Activated T-helper 2 cell treated with anti-CD3 and anti-CD28 coated beads, Interferon-gamma antibody, Interleukin-2, Interleukin-4, amounts not matched to agents 10 μg/mL and 5 μg/mL and 100 μg/mL, durations not matched to agents 14 hours and 24 hours and 36 hours (primary cell): ENCODE measurements at regions not wholly inside any gene's neighbourhood (a gene's known extent, or its start where the extent isn't known, plus 50 kb on each side); places are given as distances from the start of the nearest gene placed in this dataset.

Experiments used
- DNase-seq: peaks from one replicate; pipeline ENCODE4 v3.0.0; 2021; ENCODE audit warnings: low spot score
- H3K27ac Mint-ChIP-seq: one replicate; pipeline ENCODE4 v1.8.0; 2021; ENCODE audit warnings: mixed read lengths
- H3K27me3 Mint-ChIP-seq: one replicate; pipeline ENCODE4 v1.8.0; 2021; ENCODE audit warnings: low read depth, mixed read lengths
- H3K36me3 Mint-ChIP-seq: one replicate; pipeline ENCODE4 v1.8.0; 2021; ENCODE audit warnings: low read depth, mixed read lengths
- H3K4me1 Mint-ChIP-seq: one replicate; pipeline ENCODE4 v1.8.0; 2021; ENCODE audit warnings: low read depth, mixed read lengths
- H3K4me3 Mint-ChIP-seq: one replicate; pipeline ENCODE4 v1.8.0; 2021; ENCODE audit warnings: low read depth, mild to moderate bottlenecking, moderate library complexity, mixed read lengths
- H3K9me3 Mint-ChIP-seq: one replicate; pipeline ENCODE4 v1.8.0; 2021; ENCODE audit warnings: mixed read lengths
- intact Hi-C: fragments of 100-400 bp; cut with micrococcal nuclease; formaldehyde crosslinking; loops from one replicate; pipeline ENCODE4 v1.15.1; 2023

DNA sequence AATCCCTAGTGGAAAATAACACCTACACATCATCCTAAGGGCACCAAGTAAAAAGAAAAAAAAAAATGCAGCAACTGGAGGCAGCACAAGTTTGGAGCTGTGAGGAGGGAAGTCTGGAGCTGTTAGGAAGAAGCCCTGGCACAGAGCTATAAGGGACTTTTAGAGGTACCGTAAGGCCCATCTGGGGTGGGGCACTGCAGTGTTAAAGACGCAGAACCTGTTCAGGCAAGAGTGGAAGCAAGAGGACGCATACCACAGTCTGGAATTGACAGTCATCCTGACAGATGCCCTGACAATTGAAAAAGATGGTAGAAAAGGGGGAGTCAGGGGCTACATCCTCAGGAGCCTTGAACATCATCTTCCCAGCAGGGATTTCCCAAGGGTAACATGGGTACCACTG is 195.9 kb upstream of the PLEKHG7 start:
- H3K4me3 Mint-ChIP-seq: no peak overlapping the region
- no peak overlapping the region for H3K27ac Mint-ChIP-seq
- H3K4me1 Mint-ChIP-seq: peaks cover 46% of the 10 kb centered on the region
- H3K9me3 Mint-ChIP-seq: peaks cover 12% of the 10 kb centered on the region
- DNase-seq: no peak
- H3K36me3 Mint-ChIP-seq: peaks cover 11% of the 10 kb centered on the region
- no peaks in the 10 kb centered on the region for H3K27me3 Mint-ChIP-seq
- intact Hi-C loops: loop anchor here (10.0 kb wide), 2 partner anchors 462 to 732 kb away; no protein-coding TSS in a partner anchor

DNA sequence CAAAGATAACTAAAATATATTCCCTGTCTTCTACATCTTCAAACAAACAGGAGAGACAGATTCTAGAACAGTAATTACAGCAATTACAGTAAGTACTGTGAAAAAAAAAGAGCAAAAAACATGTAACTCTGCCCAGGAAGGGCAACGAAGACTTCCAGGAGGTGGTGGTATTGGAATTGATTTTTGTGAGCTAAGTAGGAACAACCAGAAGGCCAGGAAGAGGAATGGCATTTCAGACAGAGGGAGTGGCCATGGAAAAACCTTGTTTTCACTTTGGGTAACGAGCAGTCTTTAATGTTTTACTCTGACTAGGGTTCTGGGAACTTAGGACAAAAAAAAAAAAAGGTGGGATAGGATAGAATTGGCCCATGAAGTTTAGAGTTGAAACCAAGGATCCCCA is 196.3 kb upstream of the PLEKHG7 start:
- Mint-ChIP-seq H3K36me3 (peaks cover 11% of the 10 kb centered on the region), H3K27me3 (no peaks in the 10 kb centered on the region), H3K27ac (peak overlapping the region; percentile 89), H3K9me3 (peaks cover 8% of the 10 kb centered on the region), H3K4me1 (peaks cover 47% of the 10 kb centered on the region), H3K4me3 (no peak overlapping the region)
- DNase-seq: no peak
- intact Hi-C loops: loop anchor here (10.0 kb wide), 2 partner anchors 462 to 732 kb away; no protein-coding TSS in a partner anchor

DNA sequence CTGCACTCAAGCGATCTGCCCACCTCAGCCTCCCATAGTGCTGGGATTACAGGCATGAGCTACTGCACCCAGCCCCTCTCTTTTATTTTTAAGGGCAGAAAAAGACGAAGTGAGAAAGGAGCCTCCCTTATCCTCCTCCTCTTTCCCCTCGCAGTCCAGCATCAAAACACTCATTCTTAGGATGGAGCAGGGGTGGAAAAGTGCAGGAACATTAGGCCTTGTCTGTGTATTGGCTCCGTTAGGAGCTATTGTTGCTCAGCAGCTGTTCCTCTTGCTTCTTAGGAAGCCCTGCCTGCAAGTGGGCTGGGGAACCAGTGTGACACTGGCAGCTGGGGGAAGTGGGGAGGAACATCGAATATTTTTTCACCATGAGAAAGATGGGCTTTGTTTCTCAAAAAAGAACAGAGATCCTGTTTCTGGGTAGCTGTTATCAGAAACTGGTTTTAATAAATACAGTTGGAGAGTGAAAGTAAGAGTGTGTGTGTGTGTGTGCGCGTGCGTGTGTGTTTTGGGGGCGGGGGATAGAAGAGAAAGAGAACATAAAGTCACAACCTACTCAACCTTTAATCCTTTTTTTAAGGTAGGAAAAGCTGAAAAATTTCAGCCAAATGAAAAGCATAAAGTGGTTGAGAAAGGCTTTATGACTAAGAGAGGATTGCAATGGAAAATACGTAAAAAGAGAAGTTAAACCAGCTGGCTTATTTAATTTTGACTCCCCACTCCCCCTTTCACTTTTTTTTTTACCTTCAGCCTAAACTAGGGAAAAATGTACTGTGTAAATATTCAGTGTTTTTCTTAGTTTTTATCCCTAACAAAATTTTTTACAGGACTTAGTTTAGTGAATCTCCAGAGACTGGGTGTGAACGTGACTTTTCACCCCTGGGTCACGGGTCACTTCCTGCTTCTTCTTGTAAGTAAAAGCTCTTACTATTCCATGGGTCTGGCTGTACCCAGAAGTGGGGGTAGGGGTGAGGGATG is 197.2 kb upstream of the PLEKHG7 start:
- H3K4me3 Mint-ChIP-seq: peak overlapping the region; percentile 70
- DNase-seq: peak; percentile 36
- H3K27me3 Mint-ChIP-seq: no peaks in the 10 kb centered on the region
- peaks cover 47% of the 10 kb centered on the region for H3K4me1 Mint-ChIP-seq
- peak overlapping the region; percentile 89 for H3K27ac Mint-ChIP-seq
- H3K9me3 Mint-ChIP-seq: peaks cover 8% of the 10 kb centered on the region
- H3K36me3 Mint-ChIP-seq: peaks cover 11% of the 10 kb centered on the region
- intact Hi-C loops: loop anchor here (1.0 to 10.0 kb wide), 4 partner anchors 34 to 731 kb away; no protein-coding TSS in a partner anchor

DNA sequence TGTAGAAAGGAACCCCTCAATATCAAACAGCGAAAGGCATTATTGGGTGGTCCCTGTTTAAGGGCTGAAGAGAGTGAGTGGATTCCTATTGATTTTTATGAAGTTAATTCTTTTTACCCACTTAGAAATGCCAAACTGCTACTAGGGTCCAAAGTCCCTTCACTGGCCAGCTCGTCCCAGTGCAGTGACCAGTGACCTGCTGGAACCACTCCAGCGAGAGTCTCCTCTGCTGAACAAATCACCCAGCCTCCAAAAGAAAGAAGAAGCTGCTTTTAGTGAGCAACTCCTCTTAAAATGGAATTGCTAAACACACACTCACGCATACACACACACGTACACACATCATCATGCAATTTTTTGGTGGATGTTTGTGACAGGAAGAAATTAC is 198.2 kb upstream of the PLEKHG7 start:
- peaks cover under 1% of the 10 kb centered on the region for H3K9me3 Mint-ChIP-seq
- no peak overlapping the region for H3K4me3 Mint-ChIP-seq

DNA sequence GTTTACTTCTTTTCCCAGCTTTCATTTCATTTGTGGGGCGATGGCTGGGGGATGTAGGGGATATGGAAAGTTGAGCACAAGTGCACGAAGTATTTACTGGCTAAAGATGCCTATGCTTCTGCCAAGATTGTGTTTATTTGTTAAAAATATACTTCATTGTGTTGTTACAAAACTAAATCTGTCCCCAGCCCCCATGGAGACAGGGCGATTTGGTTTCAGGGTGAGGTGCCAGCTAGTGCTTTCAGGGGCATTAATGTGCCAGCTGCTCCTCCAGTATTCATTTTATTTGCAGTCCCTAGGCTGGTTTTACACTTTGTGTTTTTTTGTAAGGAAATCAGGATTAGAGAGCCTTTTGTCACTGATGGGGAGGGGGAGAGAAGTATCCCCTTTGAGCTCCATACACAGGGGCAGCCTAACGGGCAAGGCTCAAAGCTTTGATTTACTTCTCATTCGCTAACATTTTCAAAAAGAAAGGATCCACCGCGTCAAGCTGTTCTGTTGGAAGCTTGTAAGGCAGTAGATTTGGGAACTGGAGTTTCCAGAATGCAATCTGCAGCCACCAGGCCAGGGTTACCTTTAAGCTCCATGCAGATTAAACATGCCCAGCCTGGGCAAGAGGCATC is 198.7 kb upstream of the PLEKHG7 start:
- intact Hi-C loops: loop anchor here (1.0 to 10.0 kb wide), 7 partner anchors 27 to 729 kb away; no protein-coding TSS in a partner anchor
- peak overlapping the region; percentile 36 for H3K27ac Mint-ChIP-seq
- DNase-seq: no peak

More for the DNA sequence above, 198.2 kb upstream of the PLEKHG7 start:
- H3K27me3 Mint-ChIP-seq: no peaks in the 10 kb centered on the region
- DNase-seq: no peak
- H3K4me1 Mint-ChIP-seq: peaks cover 47% of the 10 kb centered on the region
- H3K27ac Mint-ChIP-seq: no peak overlapping the region
- intact Hi-C loops: loop anchor here (5.0 to 10.0 kb wide), 3 partner anchors 143 to 730 kb away; no protein-coding TSS in a partner anchor
- peaks cover 6% of the 10 kb centered on the region for H3K36me3 Mint-ChIP-seq

DNA sequence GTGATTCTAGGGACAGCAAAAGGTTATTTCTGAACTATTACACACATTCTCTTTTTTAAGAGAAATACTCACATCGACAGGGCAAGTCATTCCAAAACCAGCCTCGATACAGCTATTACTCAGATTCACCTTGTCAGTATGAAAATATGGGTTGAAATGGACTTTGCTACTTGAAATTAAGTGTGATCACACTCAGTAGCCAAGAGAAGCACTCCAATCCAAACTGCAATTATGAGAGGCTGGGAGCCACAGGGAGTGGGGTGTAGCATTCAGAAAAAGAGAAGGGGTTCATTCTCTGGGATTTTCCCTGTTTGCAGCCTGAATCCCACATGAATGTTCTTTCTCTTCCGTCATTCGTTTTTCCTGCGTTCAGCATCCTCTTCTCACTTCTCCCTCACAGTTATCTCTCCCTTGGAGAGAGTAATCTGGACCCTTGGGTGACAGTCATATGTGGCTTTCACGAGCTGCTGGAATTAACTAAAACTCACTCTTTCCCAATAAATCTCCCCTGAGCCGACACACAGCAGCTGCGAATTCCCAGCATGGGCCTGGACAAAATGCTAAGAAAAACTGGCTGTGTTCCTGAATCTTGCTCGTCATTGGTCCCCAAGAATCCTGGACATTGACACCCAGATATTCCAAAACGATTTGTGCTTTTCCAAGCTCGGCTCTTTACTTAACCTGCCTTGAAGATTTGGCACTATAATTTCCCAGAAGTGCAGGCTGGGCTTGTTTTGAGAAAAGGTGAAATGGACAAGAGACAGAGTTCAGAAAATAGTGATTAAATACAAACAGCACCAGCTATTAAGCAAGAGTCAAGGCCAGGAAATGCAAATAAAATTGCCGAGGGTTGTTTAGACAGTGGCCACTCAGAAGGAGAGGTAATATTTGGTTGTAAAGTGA is 199.5 kb upstream of the PLEKHG7 start:
- H3K9me3 Mint-ChIP-seq: no peaks in the 10 kb centered on the region
- H3K4me3 Mint-ChIP-seq: peak overlapping the region; percentile 15
- intact Hi-C loops: loop anchor here (1.0 to 10.0 kb wide), 7 partner anchors 28 to 728 kb away; no protein-coding TSS in a partner anchor
- peaks cover 6% of the 10 kb centered on the region for H3K36me3 Mint-ChIP-seq
- no peak for DNase-seq
- peaks cover 47% of the 10 kb centered on the region for H3K4me1 Mint-ChIP-seq
- peak overlapping the region; percentile 94 for H3K27ac Mint-ChIP-seq
- no peaks in the 10 kb centered on the region for H3K27me3 Mint-ChIP-seq

More for the DNA sequence above, 198.7 kb upstream of the PLEKHG7 start:
- Mint-ChIP-seq H3K27me3 (no peaks in the 10 kb centered on the region), H3K36me3 (peaks cover 6% of the 10 kb centered on the region), H3K4me3 (no peak overlapping the region), H3K9me3 (no peaks in the 10 kb centered on the region), H3K4me1 (peaks cover 47% of the 10 kb centered on the region)

DNA sequence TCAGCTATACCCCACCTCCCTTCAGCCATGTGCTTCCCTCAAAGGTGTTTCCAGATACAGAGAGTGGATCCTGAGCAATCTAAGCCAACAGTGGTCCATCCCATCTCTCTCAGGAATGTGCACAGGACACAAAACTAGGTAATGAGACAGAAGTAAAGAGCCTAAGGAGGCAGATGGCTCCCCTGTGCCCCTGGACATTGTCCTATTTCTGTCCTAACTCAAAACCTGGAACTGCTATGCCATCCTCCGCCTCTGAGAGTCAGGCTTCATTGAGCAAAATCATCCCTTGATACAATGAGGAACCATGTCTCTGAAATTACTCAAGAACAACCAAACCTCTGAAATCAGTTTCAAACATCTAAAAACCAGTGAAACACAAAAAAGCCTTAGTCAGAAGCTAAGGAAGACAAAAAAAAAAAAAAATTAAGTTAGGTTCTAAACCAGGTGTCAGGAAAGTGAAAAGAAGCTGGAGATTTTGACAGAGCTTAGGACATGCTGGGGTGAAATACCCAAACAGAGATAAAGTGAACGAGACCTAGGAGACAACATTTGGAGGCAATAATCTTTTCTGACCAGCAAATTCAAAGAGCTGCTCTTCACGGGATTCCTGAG is 200.3 kb upstream of the PLEKHG7 start:
- DNase-seq: no peak

DNA sequence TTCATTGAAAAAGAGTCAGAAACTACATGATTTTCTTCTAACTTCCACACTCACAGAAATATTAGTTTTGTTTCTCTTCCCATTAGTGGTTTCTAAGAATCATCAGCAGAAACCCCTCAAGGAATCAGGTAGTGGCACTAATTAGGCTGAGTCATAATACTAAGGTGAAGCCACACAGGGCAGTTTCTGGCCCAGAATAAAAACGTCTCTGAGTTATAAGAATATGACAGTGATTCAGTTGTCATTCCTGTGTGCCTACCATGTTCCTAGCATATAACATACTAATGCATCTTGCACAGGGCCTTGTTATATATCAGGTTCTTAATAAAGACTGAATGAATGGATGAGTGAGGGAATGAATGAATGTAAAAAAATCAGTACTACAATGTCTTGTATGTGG is 206.0 kb upstream of the PLEKHG7 start:
- no peak overlapping the region for H3K27ac Mint-ChIP-seq
- DNase-seq: no peak
- peaks cover 6% of the 10 kb centered on the region for H3K36me3 Mint-ChIP-seq
- no peaks in the 10 kb centered on the region for H3K27me3 Mint-ChIP-seq
- H3K4me3 Mint-ChIP-seq: no peak overlapping the region
- peaks cover 17% of the 10 kb centered on the region for H3K9me3 Mint-ChIP-seq
- peaks cover 13% of the 10 kb centered on the region for H3K4me1 Mint-ChIP-seq
- intact Hi-C loops: no loop called here

More for the DNA sequence above, 200.3 kb upstream of the PLEKHG7 start:
- H3K27ac Mint-ChIP-seq: peak overlapping the region; percentile 94
- H3K36me3 Mint-ChIP-seq: peaks cover 4% of the 10 kb centered on the region
- no peaks in the 10 kb centered on the region for H3K9me3 Mint-ChIP-seq
- peak overlapping the region; percentile 15 for H3K4me3 Mint-ChIP-seq
- no peaks in the 10 kb centered on the region for H3K27me3 Mint-ChIP-seq
- intact Hi-C loops: loop anchor here (1.0 to 10.0 kb wide), 8 partner anchors 28 to 728 kb away; no protein-coding TSS in a partner anchor
- peaks cover 47% of the 10 kb centered on the region for H3K4me1 Mint-ChIP-seq

DNA sequence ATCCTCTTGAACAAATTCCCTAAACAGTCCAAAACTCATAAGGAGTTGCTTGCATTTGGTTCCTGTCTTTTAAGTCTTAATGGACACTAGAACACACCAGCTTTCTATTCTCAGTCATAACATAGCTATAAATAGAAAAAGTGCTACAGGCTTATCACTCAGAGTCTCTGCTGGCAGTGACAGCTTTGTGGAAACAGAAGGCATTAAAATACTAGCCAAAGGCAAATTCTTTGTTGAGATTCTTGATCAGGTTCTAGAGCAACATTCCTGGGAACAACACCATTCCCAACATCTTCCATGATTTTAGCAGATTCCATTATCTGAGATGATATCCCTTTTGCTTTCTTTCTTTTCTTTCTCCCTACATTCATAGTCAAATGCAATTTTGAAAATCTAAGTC is 207.7 kb upstream of the PLEKHG7 start:
- no peak overlapping the region for H3K27ac Mint-ChIP-seq
- peaks cover 23% of the 10 kb centered on the region for H3K9me3 Mint-ChIP-seq
- no peak for DNase-seq
- no peak overlapping the region for H3K4me3 Mint-ChIP-seq
- peaks cover 11% of the 10 kb centered on the region for H3K4me1 Mint-ChIP-seq
- no peaks in the 10 kb centered on the region for H3K27me3 Mint-ChIP-seq
- intact Hi-C loops: no loop called here
- H3K36me3 Mint-ChIP-seq: peaks cover 8% of the 10 kb centered on the region

DNA sequence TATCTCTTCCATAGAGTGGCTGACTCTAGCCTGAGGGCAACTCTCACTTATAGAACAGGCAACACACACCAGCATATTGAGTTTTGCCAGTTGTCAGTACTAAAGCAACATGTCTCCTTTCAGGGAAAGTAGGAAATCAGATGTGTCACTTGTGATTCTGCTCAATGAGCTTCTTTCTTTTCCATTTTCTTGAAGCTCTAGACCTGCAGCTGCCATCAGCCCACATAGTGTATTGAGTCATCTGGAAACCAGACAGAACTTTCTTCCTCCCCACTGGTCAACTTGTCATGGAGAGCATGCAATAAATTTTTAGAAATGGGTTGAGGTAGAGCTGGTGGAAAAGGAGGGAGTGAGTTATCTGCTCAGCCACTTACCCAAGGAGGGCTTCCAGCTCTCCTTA is 209.0 kb upstream of the PLEKHG7 start:
- Mint-ChIP-seq H3K27ac (no peak overlapping the region), H3K36me3 (peaks cover 8% of the 10 kb centered on the region), H3K9me3 (peaks cover 24% of the 10 kb centered on the region), H3K4me1 (peaks cover 14% of the 10 kb centered on the region), H3K4me3 (no peak overlapping the region), H3K27me3 (no peaks in the 10 kb centered on the region)
- intact Hi-C loops: no loop called here
- no peak for DNase-seq

DNA sequence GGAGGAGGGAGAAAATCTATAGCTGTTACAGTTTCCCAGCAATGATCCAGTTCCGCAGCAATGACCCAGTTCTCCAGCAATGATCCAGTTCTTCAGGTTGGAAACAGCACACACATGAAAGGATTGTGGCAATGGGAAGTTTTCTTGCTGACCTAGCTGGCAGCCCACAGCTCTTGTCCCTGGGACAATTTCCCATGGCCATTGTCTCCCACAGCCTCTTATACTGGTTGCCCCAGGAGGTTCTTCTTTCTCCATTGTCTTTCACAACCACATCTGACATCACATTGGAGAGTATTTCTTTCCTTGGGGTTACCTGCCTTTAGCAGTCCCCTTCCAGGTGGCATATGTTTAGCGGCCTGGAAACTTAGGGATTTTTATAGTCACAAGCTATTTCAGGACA is 209.8 kb upstream of the PLEKHG7 start:
- no peak for DNase-seq
- Mint-ChIP-seq H3K4me1 (peaks cover 21% of the 10 kb centered on the region), H3K9me3 (peaks cover 27% of the 10 kb centered on the region), H3K27me3 (no peaks in the 10 kb centered on the region), H3K36me3 (peaks cover 12% of the 10 kb centered on the region), H3K27ac (no peak overlapping the region), H3K4me3 (no peak overlapping the region)
- intact Hi-C loops: no loop called here

DNA sequence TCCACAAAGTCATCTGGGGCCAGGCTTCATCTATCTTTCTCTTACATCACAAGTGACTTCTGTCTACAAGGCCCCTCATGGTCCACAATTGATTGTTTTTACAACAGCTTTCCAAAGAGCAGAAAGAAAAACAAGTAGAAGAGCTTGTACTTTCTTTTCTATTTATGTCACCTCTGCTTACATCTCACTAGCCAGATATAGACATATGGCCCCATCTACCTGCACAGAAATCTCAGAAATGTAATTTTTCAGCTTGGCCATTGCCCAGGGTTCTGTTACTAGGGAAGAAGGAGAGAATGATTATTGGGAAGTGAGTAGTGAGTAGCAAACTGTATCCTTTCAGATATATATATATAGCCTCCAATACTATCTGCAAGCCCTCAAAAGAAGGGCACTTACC is 210.5 kb upstream of the PLEKHG7 start:
- intact Hi-C loops: no loop called here
- no peak overlapping the region for H3K27ac Mint-ChIP-seq
- DNase-seq: no peak
- H3K27me3 Mint-ChIP-seq: no peaks in the 10 kb centered on the region
- H3K4me3 Mint-ChIP-seq: no peak overlapping the region
- H3K4me1 Mint-ChIP-seq: peaks cover 21% of the 10 kb centered on the region
- H3K9me3 Mint-ChIP-seq: peaks cover 27% of the 10 kb centered on the region
- peaks cover 12% of the 10 kb centered on the region for H3K36me3 Mint-ChIP-seq
